A673 (cell line): ENCODE measurements at regions not wholly inside any gene's neighbourhood (a gene's known extent, or its start where the extent isn't known, plus 50 kb on each side); places are given as distances from the start of the nearest gene placed in this dataset.

Experiments
- EZH2 ChIP-seq: fragments of 200-600 bp; sonication (generic); IDR thresholded peaks from 2 replicates; pipeline ENCODE4 v1.6.1; 2017; ENCODE audit warnings: borderline replicate concordance, low read depth, mild to moderate bottlenecking, mixed read lengths, antibody characterized with exemption, low read length; ENCODE audit not compliant: poor library complexity, severe bottlenecking
- TF ChIP-seq, protein P1 (sequence below): fragments of 300-800, 200-600 bp; sonication (generic); conservative IDR thresholded peaks from 2 replicates; pipeline ENCODE4 v1.5.1; 2017; ENCODE audit warnings: low read depth, mild to moderate bottlenecking, antibody characterized with exemption, low read length, moderate library complexity, mixed read lengths

DNA sequence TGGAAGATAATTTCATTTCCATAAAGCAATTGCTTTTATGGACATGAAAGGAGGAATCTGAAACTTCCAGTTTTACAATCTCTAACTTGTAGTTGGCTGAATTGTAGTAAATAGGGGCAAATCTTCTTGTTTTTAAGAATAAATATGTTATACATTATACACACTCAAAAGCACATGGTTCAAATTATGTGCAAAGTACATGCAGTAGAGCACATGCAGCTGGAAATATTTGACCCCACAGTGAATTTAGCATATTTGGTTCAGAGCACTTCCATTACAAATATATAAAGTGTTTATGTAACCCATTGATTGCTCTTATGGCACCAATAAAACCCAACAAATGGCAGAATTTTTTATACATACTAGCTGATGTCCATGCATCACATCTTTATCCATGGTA is 180.5 kb downstream of the IRS2 start:
- TF ChIP-seq, protein P1, sequence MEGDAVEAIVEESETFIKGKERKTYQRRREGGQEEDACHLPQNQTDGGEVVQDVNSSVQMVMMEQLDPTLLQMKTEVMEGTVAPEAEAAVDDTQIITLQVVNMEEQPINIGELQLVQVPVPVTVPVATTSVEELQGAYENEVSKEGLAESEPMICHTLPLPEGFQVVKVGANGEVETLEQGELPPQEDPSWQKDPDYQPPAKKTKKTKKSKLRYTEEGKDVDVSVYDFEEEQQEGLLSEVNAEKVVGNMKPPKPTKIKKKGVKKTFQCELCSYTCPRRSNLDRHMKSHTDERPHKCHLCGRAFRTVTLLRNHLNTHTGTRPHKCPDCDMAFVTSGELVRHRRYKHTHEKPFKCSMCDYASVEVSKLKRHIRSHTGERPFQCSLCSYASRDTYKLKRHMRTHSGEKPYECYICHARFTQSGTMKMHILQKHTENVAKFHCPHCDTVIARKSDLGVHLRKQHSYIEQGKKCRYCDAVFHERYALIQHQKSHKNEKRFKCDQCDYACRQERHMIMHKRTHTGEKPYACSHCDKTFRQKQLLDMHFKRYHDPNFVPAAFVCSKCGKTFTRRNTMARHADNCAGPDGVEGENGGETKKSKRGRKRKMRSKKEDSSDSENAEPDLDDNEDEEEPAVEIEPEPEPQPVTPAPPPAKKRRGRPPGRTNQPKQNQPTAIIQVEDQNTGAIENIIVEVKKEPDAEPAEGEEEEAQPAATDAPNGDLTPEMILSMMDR, result no peak
- TF ChIP-seq EZH2, result no peak
